Keratinocyte (primary cell): ENCODE measurements at regions not wholly inside any gene's neighbourhood (a gene's known extent, or its start where the extent isn't known, plus 50 kb on each side); places are given as distances from the start of the nearest gene placed in this dataset.

Source experiments
- DNase-seq: peaks from one replicate; pipeline ENCODE4 v3.0.0-alpha.2; 2011; ENCODE audit warnings: low read depth, missing footprints, low spot score
- FAIRE-seq: peaks from 2 replicates; lab custom pipeline; 2011; peaks lifted over from hg19 to GRCh38; lab: Jason Lieb, UNC
- H2AFZ ChIP-seq: 2 replicates; pipeline ENCODE4 v1.6.0; 2012; ENCODE audit warnings: low read length, control low read depth, inconsistent platforms; ENCODE audit not compliant: control insufficient read depth
- H3K27ac ChIP-seq: 2 replicates; pipeline ENCODE4 v1.5.1; 2011; ENCODE audit warnings: low read length; ENCODE audit not compliant: control insufficient read depth, insufficient read depth
- H3K27me3 ChIP-seq: 3 replicates; pipeline ENCODE4 v1.6.0; 2011; ENCODE audit warnings: low read length; ENCODE audit not compliant: control insufficient read depth, insufficient read depth; ENCODE audit errors: extremely low read depth
- H3K36me3 ChIP-seq, 2 experiments: 2 replicates in 1 of 2; 3 replicates in 1 of 2; pipeline ENCODE4 v1.5.1; 2011; ENCODE audit warnings: low read length in 2 of 2, mild to moderate bottlenecking in 1 of 2; ENCODE audit not compliant: control insufficient read depth in 2 of 2, insufficient read depth in 2 of 2; ENCODE audit errors: extremely low read depth in 1 of 2
- H3K4me1 ChIP-seq: 3 replicates; pipeline ENCODE4 v1.5.1; 2011; ENCODE audit warnings: low read length; ENCODE audit not compliant: control insufficient read depth, insufficient read depth; ENCODE audit errors: extremely low read depth
- H3K4me2 ChIP-seq: 3 replicates; pipeline ENCODE4 v1.6.0; 2011; ENCODE audit warnings: low read depth, low read length; ENCODE audit not compliant: control insufficient read depth, insufficient read depth; ENCODE audit errors: extremely low read depth
- H3K4me3 ChIP-seq, 3 experiments: fragments of 200-600 bp in 1 of 3; sonication (generic) in 1 of 3; 2 replicates in 2 of 3; 3 replicates in 1 of 3; pipeline ENCODE4 v1.5.1; 2011 to 2016; ENCODE audit warnings: low read length in 3 of 3, mild to moderate bottlenecking in 3 of 3, control low read depth in 2 of 3, inconsistent platforms in 1 of 3, low read depth in 1 of 3, mixed read lengths in 1 of 3, mixed run types in 1 of 3, moderate library complexity in 1 of 3; ENCODE audit not compliant: control insufficient read depth in 2 of 3, insufficient read depth in 2 of 3; ENCODE audit errors: extremely low read depth in 1 of 3
- H3K79me2 ChIP-seq: 2 replicates; pipeline ENCODE4 v1.6.0; 2012; ENCODE audit warnings: low read length; ENCODE audit not compliant: control insufficient read depth, insufficient read depth
- H3K9ac ChIP-seq: 3 replicates; pipeline ENCODE4 v1.6.0; 2011; ENCODE audit warnings: low read length; ENCODE audit not compliant: control insufficient read depth, insufficient read depth; ENCODE audit errors: extremely low read depth
- H3K9me1 ChIP-seq: 3 replicates; pipeline ENCODE4 v1.6.0; 2011; ENCODE audit warnings: low read length; ENCODE audit not compliant: control insufficient read depth, insufficient read depth; ENCODE audit errors: extremely low read depth
- H3K9me3 ChIP-seq: 2 replicates; pipeline ENCODE4 v1.5.1; 2012; ENCODE audit warnings: low read depth, low read length; ENCODE audit not compliant: control insufficient read depth
- H4K20me1 ChIP-seq: 3 replicates; pipeline ENCODE4 v1.6.0; 2011; ENCODE audit warnings: low read length; ENCODE audit not compliant: control insufficient read depth, insufficient read depth; ENCODE audit errors: extremely low read depth
- EZH2 ChIP-seq: IDR thresholded peaks from one replicate; pipeline ENCODE4 v1.6.1; 2012; ENCODE audit warnings: inconsistent platforms, mild to moderate bottlenecking, low read length, moderate library complexity
- dilution Hi-C: fragments of 300-500 bp; cut with MboI; formaldehyde crosslinking; loops from one replicate; pipeline ENCODE4 v1.7.0; 2020; ENCODE audit warnings: low sequenced_read_pairs; ENCODE audit not compliant: extremely low pct_ligation_motif_present
- TF ChIP-seq, protein P1 (sequence below), 3 experiments: IDR thresholded peaks in 1 of 3; conservative IDR thresholded peaks in 1 of 3; optimal IDR thresholded peaks in 1 of 3; 2 replicates in 2 of 3; 3 replicates in 1 of 3; pipeline versions ENCODE3 to v1.5.1; 2011; ENCODE audit warnings: low read length in 3 of 3, mild to moderate bottlenecking in 3 of 3, moderate library complexity in 2 of 3, control low read depth in 1 of 3, inconsistent platforms in 1 of 3; ENCODE audit not compliant: insufficient read depth in 2 of 3; ENCODE audit errors: extremely low read depth in 1 of 3

DNA sequence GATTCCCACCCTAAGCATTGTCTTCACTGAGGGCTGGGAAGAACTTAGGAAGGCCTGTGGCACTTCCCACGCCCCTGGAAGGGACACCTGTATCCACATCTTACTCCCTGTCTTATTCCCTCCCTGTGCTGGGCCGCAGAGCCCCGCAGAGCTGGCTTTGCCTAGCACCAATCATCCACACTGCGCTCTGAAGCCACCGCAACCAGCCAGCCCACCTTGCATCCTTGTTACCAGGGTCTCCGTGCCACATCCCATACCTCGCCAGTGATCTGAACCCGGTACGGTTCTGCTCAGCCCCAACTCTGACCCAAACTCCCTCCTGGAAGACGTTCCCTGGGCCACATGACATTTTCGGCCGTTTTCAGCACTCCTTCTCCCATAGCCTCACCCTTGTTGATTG, 101.4 kb upstream of the PITRM1 start:
- H3K9me1 ChIP-seq: no peaks in the 10 kb centered on the region
- DNase-seq: no peak

DNA sequence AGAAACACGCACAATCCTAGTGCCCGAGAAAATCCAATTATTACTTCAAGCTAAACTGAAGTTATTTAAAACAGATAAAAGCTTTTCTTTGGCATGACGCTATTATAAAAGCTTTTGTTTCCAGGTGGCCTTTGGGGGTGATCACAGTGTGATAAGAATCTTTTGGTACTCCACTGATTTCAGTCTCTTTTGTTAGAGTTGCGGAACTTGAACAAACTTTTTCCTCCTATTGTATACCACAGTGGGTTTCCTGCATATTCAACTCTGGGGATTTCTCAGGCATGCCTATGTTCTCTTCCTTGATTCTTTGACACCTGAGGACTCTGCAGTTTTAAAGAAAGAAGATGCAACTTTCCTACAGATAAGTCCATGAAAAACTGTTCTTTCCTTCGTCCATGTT, 99.7 kb upstream of the PITRM1 start:
- Histone ChIP-seq H3K4me3 (no peak overlapping the region), H3K27ac (no peak overlapping the region), H4K20me1 (no peaks in the 10 kb centered on the region), H3K36me3 (no peaks in the 10 kb centered on the region), H3K9me3 (no peaks in the 10 kb centered on the region), H3K79me2 (no peaks in the 10 kb centered on the region), H2AFZ (no peak overlapping the region), H3K4me2 (no peak overlapping the region), H3K9me1 (no peaks in the 10 kb centered on the region), H3K4me1 (no peaks in the 10 kb centered on the region), H3K9ac (no peak overlapping the region), H3K27me3 (peaks cover 4% of the 10 kb centered on the region)
- DNase-seq (no peak), FAIRE-seq (no peak)
- no peak for TF ChIP-seq EZH2
- TF ChIP-seq, protein P1, sequence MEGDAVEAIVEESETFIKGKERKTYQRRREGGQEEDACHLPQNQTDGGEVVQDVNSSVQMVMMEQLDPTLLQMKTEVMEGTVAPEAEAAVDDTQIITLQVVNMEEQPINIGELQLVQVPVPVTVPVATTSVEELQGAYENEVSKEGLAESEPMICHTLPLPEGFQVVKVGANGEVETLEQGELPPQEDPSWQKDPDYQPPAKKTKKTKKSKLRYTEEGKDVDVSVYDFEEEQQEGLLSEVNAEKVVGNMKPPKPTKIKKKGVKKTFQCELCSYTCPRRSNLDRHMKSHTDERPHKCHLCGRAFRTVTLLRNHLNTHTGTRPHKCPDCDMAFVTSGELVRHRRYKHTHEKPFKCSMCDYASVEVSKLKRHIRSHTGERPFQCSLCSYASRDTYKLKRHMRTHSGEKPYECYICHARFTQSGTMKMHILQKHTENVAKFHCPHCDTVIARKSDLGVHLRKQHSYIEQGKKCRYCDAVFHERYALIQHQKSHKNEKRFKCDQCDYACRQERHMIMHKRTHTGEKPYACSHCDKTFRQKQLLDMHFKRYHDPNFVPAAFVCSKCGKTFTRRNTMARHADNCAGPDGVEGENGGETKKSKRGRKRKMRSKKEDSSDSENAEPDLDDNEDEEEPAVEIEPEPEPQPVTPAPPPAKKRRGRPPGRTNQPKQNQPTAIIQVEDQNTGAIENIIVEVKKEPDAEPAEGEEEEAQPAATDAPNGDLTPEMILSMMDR (optimal IDR thresholded peaks at IDR 0.05 in 1 of 3, IDR thresholded peaks at IDR 0.05 in 1 of 3, conservative IDR thresholded peaks at IDR 0.05 in 1 of 3; ENCODE audit: extremely low read depth in 1 of 3, insufficient read depth in 2 of 3, low read length in 3 of 3): no peak
- dilution Hi-C loops: no loop called here

More for the DNA sequence above, 101.4 kb upstream of the PITRM1 start:
- no peak for FAIRE-seq
- no peaks in the 10 kb centered on the region for H3K79me2 ChIP-seq
- no peak for TF ChIP-seq EZH2
- TF ChIP-seq, protein P1 (optimal IDR thresholded peaks at IDR 0.05 in 1 of 3, IDR thresholded peaks at IDR 0.05 in 1 of 3, conservative IDR thresholded peaks at IDR 0.05 in 1 of 3; ENCODE audit: extremely low read depth in 1 of 3, insufficient read depth in 2 of 3, low read length in 3 of 3): no peak
- H3K9me3 ChIP-seq: no peaks in the 10 kb centered on the region
- dilution Hi-C loops: no loop called here
- H3K27ac ChIP-seq: no peak overlapping the region
- no peaks in the 10 kb centered on the region for H3K4me1 ChIP-seq
- H3K9ac ChIP-seq: no peak overlapping the region
- H3K4me2 ChIP-seq: no peak overlapping the region
- H2AFZ ChIP-seq: no peak overlapping the region
- H3K36me3 ChIP-seq: no peaks in the 10 kb centered on the region
- peaks cover 4% of the 10 kb centered on the region for H3K27me3 ChIP-seq
- no peaks in the 10 kb centered on the region for H4K20me1 ChIP-seq
- no peak overlapping the region for H3K4me3 ChIP-seq
